H1 (cell line): ENCODE measurements at regions not wholly inside any gene's neighbourhood (a gene's known extent, or its start where the extent isn't known, plus 50 kb on each side); places are given as distances from the start of the nearest gene placed in this dataset.

Source experiments
- CTCF ChIA-PET: fragments of 300-600 bp; sonication (Branson Sonifier 250); formaldehyde crosslinking; loops from one replicate; lab custom pipeline; 2021; ENCODE audit not compliant: partially characterized antibody; lab: Charles Lee
- POLR2A ChIA-PET: fragments of 300-600 bp; sonication (Branson Sonifier 250); formaldehyde crosslinking; loops from one replicate; lab custom pipeline; 2021; ENCODE audit warnings: inconsistent platforms; ENCODE audit not compliant: partially characterized antibody; lab: Charles Lee
- DNase-seq, 2 experiments: peaks; one replicate each; pipeline versions ENCODE4 v3.0.0 to v3.0.0-alpha.2; 2010 to 2022; ENCODE audit warnings: low spot score in 2 of 2, low read depth in 1 of 2, mixed read lengths in 1 of 2
- FAIRE-seq: peaks from 2 replicates; lab custom pipeline; 2011; peaks lifted over from hg19 to GRCh38; lab: Jason Lieb, UNC
- H2AFZ ChIP-seq: 2 replicates; pipeline ENCODE4 v1.8.1; 2012; ENCODE audit warnings: low read length, inconsistent platforms
- H2AK5ac ChIP-seq: 2 replicates; pipeline ENCODE4 v1.6.1; 2013; ENCODE audit warnings: low read depth, low read length
- H2BK120ac ChIP-seq: replicated peaks from 2 replicates; pipeline ENCODE3; 2013; ENCODE audit warnings: low read depth, low read length, inconsistent platforms
- H2BK12ac ChIP-seq: 2 replicates; pipeline ENCODE4 v1.6.1; 2013; ENCODE audit warnings: low read depth, low read length
- H2BK15ac ChIP-seq: 2 replicates; pipeline ENCODE4 v1.6.1; 2013; ENCODE audit warnings: low read length
- H2BK20ac ChIP-seq: 2 replicates; pipeline ENCODE4 v1.6.1; 2013; ENCODE audit warnings: low read length
- H2BK5ac ChIP-seq: 2 replicates; pipeline ENCODE4 v1.6.1; 2013; ENCODE audit warnings: low read depth, low read length
- H3K14ac ChIP-seq: 2 replicates; pipeline ENCODE4 v1.6.1; 2013; ENCODE audit warnings: inconsistent platforms; ENCODE audit not compliant: insufficient read length
- H3K18ac ChIP-seq: 2 replicates; pipeline ENCODE4 v1.6.1; 2013; ENCODE audit warnings: low read length; ENCODE audit errors: extremely low read depth
- H3K23ac ChIP-seq: 2 replicates; pipeline ENCODE4 v1.6.1; 2013; ENCODE audit warnings: inconsistent platforms; ENCODE audit not compliant: insufficient read length
- H3K23me2 ChIP-seq: 2 replicates; pipeline ENCODE4 v1.6.1; 2013; ENCODE audit warnings: low read depth, low read length
- H3K27ac ChIP-seq: 2 replicates; pipeline ENCODE4 v1.6.1; 2011; ENCODE audit warnings: low read depth, low read length, inconsistent platforms
- H3K27me3 ChIP-seq, 4 experiments: replicated peaks in 1 of 4; 1 replicate in 1 of 4; 2 replicates in 3 of 4; pipeline versions ENCODE4 v1.6.1 to v1.8.1; 2011 to 2013; ENCODE audit warnings: low read length in 3 of 4, mild to moderate bottlenecking in 3 of 4, inconsistent platforms in 2 of 4, mixed read lengths in 2 of 4, moderate library complexity in 1 of 4; ENCODE audit not compliant: control insufficient read depth in 3 of 4, insufficient read depth in 3 of 4; ENCODE audit errors: extremely low read depth in 1 of 4
- H3K36me3 ChIP-seq, 4 experiments: 2 replicates each; pipeline versions ENCODE4 v1.6.1 to v1.8.1; 2011 to 2013; ENCODE audit warnings: mild to moderate bottlenecking in 4 of 4, low read length in 3 of 4, moderate library complexity in 2 of 4, control low read depth in 1 of 4, inconsistent platforms in 1 of 4; ENCODE audit not compliant: insufficient read depth in 4 of 4, control insufficient read depth in 2 of 4
- H3K4ac ChIP-seq: replicated peaks from 2 replicates; pipeline ENCODE3; 2013; ENCODE audit warnings: low read length, low read depth, mixed read lengths, inconsistent platforms; ENCODE audit not compliant: insufficient read length
- H3K4me1 ChIP-seq, 4 experiments: replicated peaks in 1 of 4; 1 replicate in 1 of 4; 2 replicates in 3 of 4; pipeline versions ENCODE4 v1.6.1 to v1.8.1; 2011 to 2013; ENCODE audit warnings: low read length in 3 of 4, inconsistent platforms in 2 of 4, mixed read lengths in 1 of 4; ENCODE audit not compliant: insufficient read depth in 4 of 4, control insufficient read depth in 3 of 4
- H3K4me2 ChIP-seq, 2 experiments: 2 replicates each; pipeline versions ENCODE4 v1.6.1 to v1.8.1; 2011 to 2013; ENCODE audit warnings: low read depth in 2 of 2, low read length in 2 of 2, control low read depth in 1 of 2, inconsistent platforms in 1 of 2, mild to moderate bottlenecking in 1 of 2; ENCODE audit not compliant: insufficient read depth in 1 of 2
- H3K4me3 ChIP-seq, 4 experiments: fragments of 200-600, 300-600 bp in 1 of 4; sonication (generic), shearing (Covaris generic), sonication (Bioruptor Twin) in 1 of 4; 2 replicates each; pipeline versions ENCODE4 v1.5.1 to v1.8.1; 2011 to 2016; ENCODE audit warnings: low read length in 4 of 4, low read depth in 3 of 4, control low read depth in 2 of 4, inconsistent platforms in 2 of 4, mild to moderate bottlenecking in 2 of 4, mixed read lengths in 1 of 4, moderate library complexity in 1 of 4; ENCODE audit not compliant: insufficient read depth in 2 of 4; ENCODE audit errors: extremely low read depth in 1 of 4
- H3K56ac ChIP-seq: replicated peaks from 2 replicates; pipeline ENCODE3; 2013; ENCODE audit warnings: low read depth, mild to moderate bottlenecking, mixed read lengths, low read length, inconsistent platforms; ENCODE audit not compliant: insufficient read length
- H3K79me1 ChIP-seq: 2 replicates; pipeline ENCODE4 v1.6.1; 2013; ENCODE audit warnings: low read depth, low read length, control low read depth
- H3K79me2 ChIP-seq, 2 experiments: 2 replicates each; pipeline versions ENCODE4 v1.6.1 to v1.8.1; 2012 to 2013; ENCODE audit warnings: low read length in 2 of 2, mild to moderate bottlenecking in 2 of 2, inconsistent platforms in 1 of 2; ENCODE audit not compliant: insufficient read depth in 2 of 2, control insufficient read depth in 1 of 2
- H3K9ac ChIP-seq, 4 experiments: replicated peaks in 1 of 4; 1 replicate in 1 of 4; 2 replicates in 3 of 4; pipeline versions ENCODE4 v1.6.1 to v1.8.1; 2011 to 2013; ENCODE audit warnings: low read depth in 3 of 4, low read length in 3 of 4, control low read depth in 2 of 4, mild to moderate bottlenecking in 2 of 4, moderate library complexity in 2 of 4, inconsistent platforms in 1 of 4; ENCODE audit errors: extremely low read depth in 1 of 4
- H3K9me3 ChIP-seq, 2 experiments: 2 replicates each; pipeline versions ENCODE4 v1.6.1 to v1.8.1; 2012 to 2013; ENCODE audit warnings: mild to moderate bottlenecking in 2 of 2, moderate library complexity in 2 of 2, control low read depth in 1 of 2, inconsistent platforms in 1 of 2, low read depth in 1 of 2, low read length in 1 of 2, mixed read lengths in 1 of 2; ENCODE audit not compliant: insufficient read depth in 2 of 2
- H4K20me1 ChIP-seq, 2 experiments: replicated peaks in 1 of 2; 2 replicates each; pipeline versions ENCODE3 to v1.8.1; 2011 to 2013; ENCODE audit warnings: inconsistent platforms in 2 of 2, low read length in 2 of 2, mild to moderate bottlenecking in 1 of 2; ENCODE audit not compliant: insufficient read depth in 2 of 2, control insufficient read depth in 1 of 2
- H4K5ac ChIP-seq: 2 replicates; pipeline ENCODE4 v1.6.1; 2013; ENCODE audit warnings: low read length, low read depth, mixed read lengths, inconsistent platforms; ENCODE audit not compliant: insufficient read length
- H4K8ac ChIP-seq: 2 replicates; pipeline ENCODE4 v1.8.0; 2013; ENCODE audit warnings: mild to moderate bottlenecking, moderate library complexity, low read length, inconsistent platforms; ENCODE audit not compliant: insufficient read depth; ENCODE audit errors: extremely low read depth
- H4K91ac ChIP-seq: replicated peaks from 2 replicates; pipeline ENCODE3; 2013; ENCODE audit warnings: low read length, mixed read lengths, inconsistent platforms; ENCODE audit not compliant: insufficient read length
- BCL11A ChIP-seq, 2 experiments: IDR thresholded peaks; one replicate each; pipeline ENCODE4 v1.6.1; 2011; ENCODE audit warnings: low read depth in 2 of 2, low read length in 2 of 2, mild to moderate bottlenecking in 2 of 2
- EGR1 ChIP-seq: IDR thresholded peaks from 2 replicates; pipeline ENCODE4 v1.6.1; 2011; ENCODE audit warnings: low read depth, low read length, borderline replicate concordance
- FOSL1 ChIP-seq: IDR thresholded peaks from 2 replicates; pipeline ENCODE4 v1.6.1; 2011; ENCODE audit warnings: mild to moderate bottlenecking, low read depth, low read length, moderate library complexity; ENCODE audit not compliant: insufficient read depth
- NRF1 ChIP-seq: IDR thresholded peaks from 2 replicates; pipeline ENCODE4 v1.6.1; 2011; ENCODE audit warnings: mild to moderate bottlenecking, low read depth, low read length, improper control_type of control experiment
- SIRT6 ChIP-seq: IDR thresholded peaks from one replicate; pipeline ENCODE4 v1.7.1; 2012; ENCODE audit warnings: low read length, inconsistent platforms
- SP4 ChIP-seq: IDR thresholded peaks from 2 replicates; pipeline ENCODE4 v1.6.1; 2012; ENCODE audit warnings: low read length, inconsistent platforms
- TAF1 ChIP-seq: IDR thresholded peaks from 2 replicates; pipeline ENCODE4 v1.6.1; 2011; ENCODE audit warnings: mild to moderate bottlenecking, low read depth, low read length
- TBP ChIP-seq: IDR thresholded peaks from 2 replicates; pipeline ENCODE4 v1.6.1; 2011; ENCODE audit warnings: low read depth, low read length, improper control_type of control experiment
- TCF12 ChIP-seq: IDR thresholded peaks from 2 replicates; pipeline ENCODE4 v1.6.1; 2011; ENCODE audit warnings: low read depth, mild to moderate bottlenecking, low read length
- WGBS, 2 experiments: shearing (Covaris generic) in 1 of 2; methylation state at CpG; one replicate each; pipeline versions ENCODE4 v1.1.6 to v1.1.7; 2013 to 2015; ENCODE audit warnings: low lambda C conversion rate in 2 of 2, mixed read lengths in 2 of 2, inconsistent platforms in 1 of 2, low coverage in 1 of 2, missing lambda C conversion rate in 1 of 2; ENCODE audit not compliant: insufficient replicate concordance in 2 of 2, insufficient coverage in 1 of 2, insufficient read length in 1 of 2; ENCODE audit errors: extremely low coverage in 1 of 2, missing lambda C conversion rate in 1 of 2; 5-methylcytosine and 5-hydroxymethylcytosine counted together
- TF ChIP-seq, protein P1 (sequence below): IDR thresholded peaks from 2 replicates; pipeline ENCODE4 v1.6.1; 2012; ENCODE audit warnings: inconsistent platforms

- Histone ChIP-seq H3K4me2 (no peak overlapping the region), H2BK15ac (no peak overlapping the region), H3K18ac (no peak overlapping the region), H3K23me2 (no peaks in the 10 kb centered on the region), H3K27me3 (no peaks in the 10 kb centered on the region), H3K79me2 (no peaks in the 10 kb centered on the region), H3K27ac (no peak overlapping the region), H4K8ac (no peak overlapping the region), H2BK5ac (no peak overlapping the region), H2BK120ac (no peak overlapping the region), H2AFZ (no peak overlapping the region), H3K9me3 (no peaks in the 10 kb centered on the region), H4K91ac (no peak overlapping the region), H3K79me1 (no peaks in the 10 kb centered on the region), H3K56ac (no peak overlapping the region), H3K4me1 (no peaks in the 10 kb centered on the region), H3K9ac (no peak overlapping the region), H3K36me3 (no peaks in the 10 kb centered on the region), H3K4ac (no peak overlapping the region), H3K14ac (no peak overlapping the region), H2AK5ac (no peak overlapping the region), H3K4me3 (no peak overlapping the region), H2BK12ac (no peak overlapping the region), H4K20me1 (no peaks in the 10 kb centered on the region), H3K23ac (no peak overlapping the region), H4K5ac (no peak overlapping the region), H2BK20ac (no peak overlapping the region)
- POLR2A ChIA-PET = no interaction called here
- TF ChIP-seq TAF1 = no peak
- no peak for TF ChIP-seq FOSL1
- TF ChIP-seq, protein P1, sequence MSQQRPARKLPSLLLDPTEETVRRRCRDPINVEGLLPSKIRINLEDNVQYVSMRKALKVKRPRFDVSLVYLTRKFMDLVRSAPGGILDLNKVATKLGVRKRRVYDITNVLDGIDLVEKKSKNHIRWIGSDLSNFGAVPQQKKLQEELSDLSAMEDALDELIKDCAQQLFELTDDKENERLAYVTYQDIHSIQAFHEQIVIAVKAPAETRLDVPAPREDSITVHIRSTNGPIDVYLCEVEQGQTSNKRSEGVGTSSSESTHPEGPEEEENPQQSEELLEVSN = no peak
- no peak for TF ChIP-seq SP4
- TF ChIP-seq SIRT6 = no peak
- no peak for TF ChIP-seq BCL11A (IDR thresholded peaks at IDR 0.05; ENCODE audit: low read depth in 2 of 2, low read length in 2 of 2)
- TF ChIP-seq EGR1 = no peak
- no peak for TF ChIP-seq TBP
- TF ChIP-seq TCF12 = no peak
- no peak for TF ChIP-seq NRF1
- WGBS, 2 experiments = 94% methylated on average over 1 of the region's 1 CpG; no CpG with 5 or more reads in 1 of the 2 experiments
- DNase-seq (no peak), FAIRE-seq (no peak)
- CTCF ChIA-PET = interaction anchor here (1.9 kb wide), 1 partner anchor 11 kb away, joined by 4 read pairs; no protein-coding TSS in a partner anchor
These were observed 489.3 kb downstream of the ADCYAP1 start for GRCh38 chr18:1393929-1394328.
